ENCODE measurements at regions not wholly inside any gene's neighbourhood (a gene's known extent, or its start where the extent isn't known, plus 50 kb on each side); places are given as distances from the start of the nearest gene placed in this dataset.

DNA sequence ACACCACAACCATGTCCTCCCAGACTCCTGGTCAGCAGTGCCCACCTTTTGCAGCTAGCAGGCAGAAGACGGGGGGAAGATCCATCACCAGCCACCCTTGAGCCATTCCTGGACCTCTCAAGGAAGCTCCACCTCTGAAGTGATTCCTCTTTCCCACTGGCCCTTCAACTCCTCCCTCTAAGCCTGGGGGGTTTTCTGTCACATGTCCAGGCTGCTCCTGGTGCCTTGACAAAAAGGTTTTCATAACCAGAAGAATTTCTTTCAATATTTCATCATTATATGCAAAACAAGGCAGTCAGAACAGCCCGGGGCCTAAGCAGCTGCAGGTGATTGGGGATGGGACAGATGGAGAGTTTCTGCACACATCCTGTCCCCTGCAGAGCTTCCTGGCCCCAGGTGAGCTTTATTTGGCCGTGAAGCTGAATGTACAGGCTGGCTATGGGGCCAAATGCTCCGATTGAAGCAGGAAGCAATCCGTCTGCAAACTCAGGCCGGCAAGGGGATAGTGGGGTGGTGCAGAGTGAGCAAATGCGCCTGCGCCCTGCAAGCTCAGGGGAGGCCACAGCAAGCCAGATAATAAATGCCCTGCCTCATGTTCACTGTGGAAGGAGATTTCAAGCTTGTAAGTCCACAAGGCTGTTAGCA lies 173.5 kb downstream of the C5orf15 start:
- DNase-seq, result no peak

DNA sequence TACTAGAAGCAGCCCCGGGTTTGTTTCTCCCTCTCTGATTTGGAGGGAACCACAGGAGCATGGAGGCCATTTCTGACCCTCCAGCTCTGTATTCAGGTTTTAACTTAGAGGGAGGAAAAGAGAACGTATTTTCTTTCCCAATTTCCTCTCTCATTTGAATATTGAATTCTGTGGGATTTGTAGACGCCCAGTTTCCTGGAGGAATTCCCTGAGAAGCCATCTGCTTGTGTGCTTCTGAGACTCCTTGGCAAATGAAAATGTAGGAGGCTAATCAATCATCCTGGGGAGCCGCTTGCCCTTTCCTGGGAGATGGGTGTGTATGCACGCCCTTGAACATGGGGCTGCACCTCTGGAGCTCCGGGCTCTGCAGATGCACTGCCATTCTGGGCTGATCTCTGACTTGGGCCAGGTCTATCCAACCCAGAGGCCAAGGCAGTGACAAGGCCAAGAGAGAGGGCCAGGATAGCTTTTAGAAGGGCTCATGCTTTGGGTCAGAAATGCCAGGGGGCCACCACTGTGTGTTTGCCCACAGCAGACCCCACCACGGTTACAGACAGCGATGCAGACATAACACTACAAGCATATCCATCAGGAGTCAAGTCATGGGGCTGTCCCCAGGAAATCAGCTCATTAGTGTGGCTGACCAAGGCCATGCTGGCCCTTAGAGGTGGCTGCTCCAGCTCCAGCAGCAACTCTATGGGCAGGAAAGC lies 174.5 kb downstream of the C5orf15 start:
- DNase-seq, result no peak

DNA sequence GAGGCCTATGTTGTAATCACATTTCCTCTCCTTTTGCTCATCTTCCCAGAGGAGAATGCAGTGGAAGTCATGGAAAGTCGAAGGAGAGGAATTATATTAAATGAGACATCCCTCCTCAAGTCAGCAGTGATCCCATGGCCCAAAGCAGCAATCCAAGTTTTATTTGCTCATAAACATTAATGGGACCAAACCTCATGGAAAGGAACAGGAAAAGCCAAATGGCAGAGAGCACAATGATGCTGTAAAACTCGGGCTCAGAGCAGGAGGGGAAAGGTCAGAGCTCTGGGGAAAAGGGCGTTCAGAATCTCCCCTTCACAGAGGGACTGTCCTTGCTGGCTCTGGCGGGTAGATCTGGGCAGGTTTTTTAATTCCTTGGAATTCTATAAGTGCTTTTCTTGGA lies 175.8 kb downstream of the C5orf15 start:
- DNase-seq, result no peak

DNA sequence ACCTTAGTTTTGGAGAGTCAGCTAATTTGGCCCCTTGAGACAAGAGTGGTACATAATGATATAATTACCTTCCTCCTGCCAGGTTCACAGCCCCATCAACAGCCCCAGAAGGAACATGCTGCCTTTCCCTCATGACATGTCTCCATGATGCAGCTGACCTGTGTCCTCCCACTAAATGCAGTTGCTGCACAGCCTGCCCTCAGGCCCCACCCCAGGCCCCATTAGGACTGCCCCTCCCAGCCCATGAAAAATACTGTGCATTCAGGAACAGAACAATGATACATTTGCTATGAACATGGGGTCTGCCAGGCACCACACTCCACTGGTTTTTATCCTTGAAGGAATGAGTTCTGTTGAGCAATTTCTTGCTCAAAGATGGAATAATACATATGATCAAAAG lies 176.4 kb downstream of the C5orf15 start:
- no peak for DNase-seq

DNA sequence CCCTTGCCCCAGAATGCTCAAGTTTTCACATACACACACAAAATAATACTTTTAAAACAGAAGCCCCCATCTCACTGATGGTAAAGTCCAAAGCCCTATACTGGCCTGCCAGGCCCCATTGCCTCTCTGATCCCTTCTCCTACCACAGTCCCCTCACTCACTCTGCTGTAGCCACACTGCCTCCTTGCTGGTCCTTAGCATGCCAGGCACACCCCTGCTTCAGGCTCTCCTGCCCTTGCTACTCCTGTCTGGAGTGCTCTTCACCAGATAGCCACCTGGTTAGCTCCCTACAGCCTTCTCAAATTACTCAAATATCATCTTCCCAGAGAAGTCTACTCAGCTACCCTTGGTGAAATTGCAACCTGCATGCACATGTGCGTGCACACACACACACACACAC lies 177.5 kb downstream of the C5orf15 start:
- DNase-seq, result no peak

DNA sequence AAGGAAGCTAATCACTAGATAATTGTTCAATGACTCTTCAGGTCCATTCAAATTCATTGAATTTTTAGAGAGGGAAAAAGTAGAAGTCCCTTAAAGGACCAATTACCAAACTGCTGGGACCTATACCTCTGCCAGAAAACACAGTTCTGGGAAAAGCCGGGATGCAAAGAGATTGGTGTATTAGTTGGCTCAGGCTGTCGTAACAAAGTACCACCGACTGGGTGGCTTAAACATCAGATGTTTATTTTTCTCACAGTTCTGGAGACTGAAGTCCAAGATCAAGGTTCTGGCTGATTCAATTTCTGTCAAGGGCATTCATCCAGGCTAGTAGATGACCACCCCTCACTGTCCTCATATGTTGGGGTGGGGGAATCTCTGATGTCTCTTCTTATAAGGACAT lies 177.1 kb upstream of the FSTL4 start:
- no peak for DNase-seq

DNA sequence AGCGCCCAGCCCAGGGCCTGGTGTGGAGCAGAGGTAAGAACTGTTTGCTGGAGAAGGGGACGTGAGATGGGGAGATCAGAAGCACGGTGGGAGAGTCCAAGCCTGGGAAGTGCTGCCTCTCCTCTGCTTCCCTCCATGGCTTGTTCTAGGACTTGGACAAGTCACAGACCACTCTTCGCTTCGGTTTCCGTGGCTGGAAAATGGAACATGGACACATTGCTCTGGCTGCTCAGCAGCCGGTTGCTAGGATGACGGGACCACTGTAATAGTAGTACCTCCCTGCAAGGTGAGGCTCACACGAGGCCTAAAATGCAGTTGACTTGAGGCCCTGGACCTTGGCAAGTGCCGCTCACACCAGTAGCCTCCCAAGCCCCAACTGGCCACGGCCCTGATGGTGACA lies 175.8 kb upstream of the FSTL4 start:
- DNase-seq, result no peak

DNA sequence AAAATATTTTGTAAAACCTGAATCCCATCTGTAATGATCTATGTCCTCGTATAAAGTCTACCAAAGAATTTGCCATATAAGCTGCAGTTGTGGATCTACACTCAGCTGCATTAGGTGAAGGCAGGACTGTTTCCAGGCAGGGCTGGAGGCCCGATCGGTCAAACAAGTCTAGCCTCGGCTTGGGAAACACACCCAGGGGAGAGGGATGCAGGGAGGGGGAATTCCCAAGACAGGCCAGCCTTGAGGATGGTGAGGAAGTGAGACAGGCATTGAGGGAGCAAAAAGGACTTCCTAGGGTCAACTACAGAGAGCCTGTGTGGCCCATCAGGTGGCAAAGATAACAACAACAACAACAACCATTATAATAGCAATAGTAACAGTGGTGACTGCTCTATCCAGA lies 174.1 kb upstream of the FSTL4 start:
- no peak for DNase-seq

DNA sequence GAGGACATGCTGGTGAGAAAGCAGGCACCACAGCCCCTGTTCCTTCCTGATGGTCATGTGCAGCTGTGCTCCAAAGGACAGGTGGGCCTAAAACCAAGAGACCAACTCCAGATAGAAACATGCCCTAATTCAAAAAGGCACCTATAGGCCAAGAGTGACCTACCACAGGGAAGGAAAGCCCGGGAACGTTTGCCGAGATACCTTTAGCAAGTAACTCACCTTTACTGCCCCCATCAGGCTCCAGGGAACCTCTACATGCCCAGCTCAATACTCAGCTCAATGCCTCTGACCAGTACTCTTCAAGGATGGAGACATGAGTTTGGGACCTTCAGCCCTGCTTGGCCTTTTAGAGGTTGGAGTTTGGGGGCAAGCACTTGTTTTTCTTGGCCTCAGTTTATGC lies 172.8 kb upstream of the FSTL4 start:
- no peak for DNase-seq

DNA sequence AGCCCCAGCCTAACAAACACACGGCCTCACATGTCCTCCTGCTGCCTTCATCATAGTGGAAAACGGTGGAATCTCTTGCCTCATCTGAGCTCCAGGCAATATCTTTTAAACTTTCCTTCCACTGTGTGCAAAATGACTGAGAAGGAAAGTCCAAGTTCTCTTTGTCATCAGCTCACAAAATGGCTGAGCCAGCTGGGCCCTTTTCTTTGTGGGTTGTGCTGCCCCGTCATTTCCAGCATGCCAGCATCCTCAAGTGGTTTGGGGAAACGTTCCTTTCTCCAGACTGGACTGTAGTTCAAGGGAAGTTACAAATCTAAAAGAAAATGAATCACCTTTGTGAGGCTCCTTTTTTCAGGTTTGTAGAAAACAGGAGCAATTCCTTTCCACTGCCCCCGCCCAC lies 171.1 kb upstream of the FSTL4 start:
- no peak for DNase-seq

DNA sequence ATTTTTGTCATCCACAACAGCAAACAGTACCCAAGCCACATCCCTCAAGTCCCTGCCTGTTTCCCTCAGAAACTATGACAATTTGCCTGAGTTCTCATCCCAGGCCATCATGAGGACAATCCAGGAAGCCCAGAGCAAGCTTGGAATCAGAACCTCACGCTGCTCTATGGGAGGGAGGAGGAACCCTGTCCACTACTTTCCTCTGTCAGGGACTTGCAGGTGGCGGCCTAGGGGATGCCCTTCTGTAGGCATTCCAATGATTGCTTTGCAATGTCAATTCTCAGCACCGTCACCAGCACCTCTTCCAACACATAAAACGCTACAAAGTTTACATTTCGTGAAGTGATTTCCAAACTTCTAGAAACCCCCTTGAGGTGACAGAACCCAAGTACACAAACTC lies 170.4 kb upstream of the FSTL4 start:
- no peak for DNase-seq

DNA sequence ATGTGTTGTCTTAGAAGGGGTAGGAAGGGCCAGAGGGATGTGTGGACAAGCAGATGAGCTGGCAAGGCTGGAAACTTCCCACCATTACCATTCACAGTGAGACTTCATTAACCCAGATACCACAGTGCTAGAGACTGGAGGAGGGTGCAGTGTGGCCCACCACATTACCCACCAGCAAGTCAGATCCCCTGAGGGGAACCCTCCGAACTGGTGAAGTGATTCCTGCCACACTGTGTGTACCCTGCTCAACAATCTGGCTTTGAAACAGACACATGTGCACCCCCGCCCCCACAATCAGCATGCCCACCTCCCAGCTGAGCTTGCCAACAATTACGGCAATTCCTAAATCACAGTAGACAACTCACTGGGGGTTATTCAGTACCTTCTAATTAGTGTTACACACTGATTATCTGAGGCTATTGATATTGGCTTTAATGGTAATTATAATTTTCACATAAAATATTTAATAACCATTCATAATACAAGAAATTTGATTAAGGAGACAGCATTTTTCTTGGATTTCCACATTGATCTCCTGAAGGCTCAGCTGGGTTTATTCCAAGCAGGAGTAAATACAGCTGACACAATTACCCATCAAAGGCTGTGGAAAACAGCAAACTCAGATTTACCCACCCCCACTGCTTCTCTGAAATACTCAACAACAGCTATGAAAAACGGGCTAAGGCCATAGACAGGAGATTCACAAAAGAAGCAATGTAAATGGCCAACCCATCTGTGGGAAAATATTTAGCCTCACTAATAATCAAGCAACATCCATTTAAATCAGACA lies 169.3 kb upstream of the FSTL4 start:
- DNase-seq, result no peak

DNA sequence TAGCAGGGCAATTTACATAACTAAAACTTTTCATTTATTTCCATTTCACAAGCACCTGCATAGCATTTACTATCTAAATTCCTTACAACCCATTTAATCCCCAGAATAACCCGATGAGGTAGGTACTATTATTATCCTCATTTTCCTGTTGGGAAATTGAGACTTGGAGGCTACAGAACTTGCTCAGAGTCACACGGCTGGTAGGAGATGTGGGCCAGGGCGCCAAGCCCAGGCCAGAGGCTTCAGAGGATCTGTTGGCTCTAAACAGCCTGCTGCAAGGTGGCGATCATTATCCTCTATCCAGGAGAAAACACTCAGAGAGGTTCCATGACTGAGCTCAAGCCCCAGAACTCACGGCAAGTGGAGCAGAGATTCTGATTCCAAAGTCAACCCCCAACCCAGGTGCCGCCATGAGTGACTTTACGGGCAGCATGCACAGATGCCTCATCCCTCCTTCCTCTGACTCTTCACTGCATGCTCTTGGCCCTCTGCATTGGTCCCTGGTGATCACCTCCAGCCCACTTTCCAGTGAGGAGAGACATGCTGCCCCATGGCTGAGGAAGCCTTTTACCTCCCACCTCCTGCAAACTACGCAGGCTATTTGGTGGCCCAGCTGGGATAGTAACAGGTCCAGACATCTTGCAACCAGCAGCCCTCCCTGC lies 168.4 kb upstream of the FSTL4 start:
- DNase-seq, result no peak

DNA sequence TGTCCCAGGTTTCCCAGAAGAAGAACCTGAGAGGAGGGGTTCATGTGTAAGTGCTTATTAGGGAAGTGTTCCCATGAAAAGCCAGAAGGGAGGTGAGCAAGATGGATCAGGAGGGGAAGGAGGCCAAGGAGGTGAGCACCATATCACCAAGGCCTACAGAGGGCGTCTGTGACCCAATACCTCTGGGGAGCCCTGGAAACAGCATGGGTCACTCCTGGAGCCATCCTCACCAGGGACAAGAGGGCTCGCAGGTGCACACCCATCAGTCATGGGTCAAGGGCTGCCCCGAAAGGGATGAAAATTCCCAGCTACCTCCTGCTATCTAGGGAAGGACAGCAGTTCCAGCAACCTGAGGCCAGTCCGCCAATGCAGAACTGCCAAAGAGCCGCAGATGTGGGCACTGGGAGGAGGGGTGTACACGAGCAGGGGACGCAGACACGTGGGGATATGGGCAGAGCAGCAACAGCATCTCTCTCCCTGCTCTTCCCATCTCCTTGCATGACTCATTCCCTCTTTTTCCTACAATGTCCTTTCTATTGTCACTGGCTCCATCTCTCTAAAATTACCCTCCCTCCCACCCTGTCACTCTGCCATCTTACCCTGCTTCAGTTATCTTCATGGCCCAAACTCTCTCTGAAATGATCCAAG lies 167.6 kb upstream of the FSTL4 start:
- no peak for DNase-seq

DNA sequence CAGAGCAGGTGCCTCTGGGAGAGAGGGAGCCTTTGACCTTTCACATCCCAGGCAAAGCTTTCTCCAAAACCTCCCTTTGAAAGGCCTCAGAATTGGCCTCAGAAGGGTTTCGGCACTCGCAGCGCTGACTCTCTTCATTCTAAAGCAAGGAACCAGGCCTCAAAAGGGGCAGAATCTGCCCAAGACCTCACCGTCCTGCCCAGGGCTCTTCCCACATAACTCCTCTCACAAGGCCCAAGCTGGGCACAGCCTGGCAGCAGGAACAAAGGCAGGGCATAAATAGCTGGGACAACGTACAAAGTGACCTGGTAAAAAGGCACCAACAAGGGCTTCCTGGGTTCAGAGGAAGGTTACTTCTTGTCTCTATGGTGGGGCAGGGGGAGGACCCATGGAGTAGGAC lies 166.3 kb upstream of the FSTL4 start:
- no peak for DNase-seq

DNA sequence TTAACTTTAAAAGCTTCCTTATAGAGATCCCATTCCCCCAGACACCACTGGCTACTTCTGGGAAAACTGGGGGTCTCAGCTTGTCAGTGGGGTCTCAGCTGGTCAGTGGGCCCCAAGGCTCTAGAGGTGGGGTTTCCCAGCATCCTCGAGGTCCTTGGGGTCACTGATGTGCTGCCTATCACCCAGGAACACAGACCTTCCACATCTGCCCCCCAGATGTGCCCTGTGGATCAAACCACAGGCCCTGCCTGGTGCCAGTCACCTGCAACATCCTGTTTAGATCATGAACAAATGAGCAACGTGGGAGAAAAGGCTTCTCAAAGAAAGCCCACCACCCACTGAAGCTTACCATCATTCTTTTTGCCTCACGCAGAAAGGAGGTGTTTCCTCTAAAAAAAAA lies 165.6 kb upstream of the FSTL4 start:
- no peak for DNase-seq

DNA sequence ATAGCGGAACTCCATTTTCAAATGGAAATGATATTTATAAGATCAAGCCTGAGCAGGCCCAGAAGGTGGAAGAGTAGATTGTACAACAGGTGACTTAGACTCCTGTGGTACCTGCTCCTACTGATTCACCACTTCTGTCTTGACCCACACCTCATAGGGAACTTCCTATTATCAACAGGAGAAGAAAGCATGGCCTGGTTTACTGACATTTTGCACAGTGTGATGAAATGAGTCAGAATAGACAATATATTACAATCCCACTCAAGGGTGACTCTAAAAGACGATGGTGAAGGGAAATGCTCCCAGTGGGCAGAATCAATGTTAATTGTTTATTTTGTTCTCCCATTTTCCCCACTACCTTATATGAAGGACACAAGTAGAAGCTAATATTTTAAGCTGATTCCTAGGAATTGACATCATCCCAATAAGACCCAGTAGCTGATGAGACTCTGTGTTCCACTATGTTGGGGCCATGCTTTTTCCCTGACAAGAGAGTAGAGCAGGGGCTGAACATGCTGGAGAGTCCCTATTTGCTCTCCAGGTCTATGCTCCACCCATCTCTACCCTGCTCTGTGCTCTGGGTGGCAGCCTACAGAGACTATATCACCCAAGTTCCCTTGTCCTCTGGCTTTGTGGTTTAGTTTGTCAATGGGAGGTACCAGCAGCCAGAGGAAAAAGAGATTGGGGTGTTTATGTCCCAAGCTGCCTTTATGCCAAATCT lies 163.4 kb upstream of the FSTL4 start:
- no peak for DNase-seq

DNA sequence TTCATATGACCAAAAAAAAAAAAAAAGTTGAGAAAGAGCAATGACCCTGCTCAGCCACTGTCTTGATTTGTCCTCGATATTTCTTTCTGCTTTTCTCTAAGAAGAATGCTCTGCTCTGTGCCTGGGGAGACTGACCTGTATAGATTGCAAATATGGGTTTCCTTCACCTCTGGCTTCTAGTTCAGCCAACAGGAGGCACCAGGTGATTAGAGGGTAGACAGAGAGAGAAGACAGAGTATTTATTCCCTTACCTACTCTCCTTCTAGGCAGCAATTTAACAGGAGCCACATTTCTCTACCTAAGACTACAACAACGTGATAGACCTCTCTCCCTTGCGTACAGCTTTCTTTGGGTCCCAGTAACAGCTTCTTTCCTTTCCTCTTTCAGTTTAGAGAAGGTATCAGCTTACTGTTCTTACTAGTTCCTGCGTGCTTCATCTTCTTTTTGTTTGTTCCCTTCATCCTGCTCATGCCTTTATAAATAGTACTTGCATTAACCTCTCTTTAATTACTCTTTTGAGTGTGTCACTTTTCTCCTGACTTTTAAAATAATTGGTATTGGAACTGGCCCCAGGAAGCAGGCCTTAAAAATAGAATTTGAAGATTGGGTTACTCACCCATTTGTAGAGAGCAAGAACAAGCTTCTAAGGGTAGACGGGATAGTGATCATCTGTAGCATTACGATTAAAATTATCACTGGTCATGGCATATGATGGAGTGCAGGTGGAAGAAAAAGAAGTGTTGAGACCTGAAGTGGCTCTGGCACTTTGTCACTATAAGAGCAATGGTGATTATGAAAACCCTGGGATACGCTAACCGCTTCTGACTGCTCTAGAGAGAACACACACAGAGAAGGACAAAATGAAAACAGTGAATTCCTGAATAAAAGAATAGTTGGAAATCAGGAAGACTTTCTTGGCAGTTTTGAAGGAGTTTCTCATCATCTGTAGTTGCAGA lies 161.2 kb upstream of the FSTL4 start:
- DNase-seq, result no peak

DNA sequence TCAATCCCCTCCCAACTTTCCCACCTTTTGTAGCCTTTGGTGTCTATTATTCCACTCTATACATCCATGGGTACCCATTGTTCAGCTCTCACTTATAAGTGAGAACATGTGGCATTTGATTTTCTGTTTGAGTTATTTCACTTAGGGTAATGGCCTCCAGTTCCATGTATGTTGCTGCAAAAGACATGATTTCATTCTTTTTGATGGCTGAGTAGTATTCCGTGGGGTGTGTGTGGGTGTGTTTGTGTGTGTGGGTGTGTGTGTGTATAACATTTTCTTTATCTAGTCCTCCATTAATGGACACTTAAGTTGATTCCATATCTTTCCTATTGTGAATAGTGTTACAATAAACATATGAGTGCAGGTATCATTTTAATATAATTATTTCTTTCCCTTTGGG lies 157.5 kb upstream of the FSTL4 start:
- no peak for DNase-seq

DNA sequence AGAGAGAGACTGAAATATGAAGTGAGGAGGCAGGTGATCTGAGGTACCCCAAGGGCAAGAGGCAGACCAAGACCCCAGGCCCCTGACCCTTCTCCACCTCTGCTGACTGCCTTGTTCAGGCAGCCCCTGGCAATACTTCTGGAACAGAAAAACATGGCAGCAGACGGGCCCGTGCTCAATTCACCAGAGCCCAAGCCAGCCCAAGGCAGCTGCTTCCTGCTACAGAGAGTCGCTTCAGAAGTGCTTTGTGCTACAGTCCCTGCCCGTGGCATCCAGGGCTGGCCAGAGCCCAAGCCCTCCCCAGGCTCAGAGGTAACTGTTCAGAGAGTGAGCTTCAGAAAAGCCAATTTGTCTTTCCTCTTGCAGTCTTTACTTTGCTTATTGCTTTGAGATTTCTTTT lies 151.4 kb upstream of the FSTL4 start:
- DNase-seq, result no peak

DNA sequence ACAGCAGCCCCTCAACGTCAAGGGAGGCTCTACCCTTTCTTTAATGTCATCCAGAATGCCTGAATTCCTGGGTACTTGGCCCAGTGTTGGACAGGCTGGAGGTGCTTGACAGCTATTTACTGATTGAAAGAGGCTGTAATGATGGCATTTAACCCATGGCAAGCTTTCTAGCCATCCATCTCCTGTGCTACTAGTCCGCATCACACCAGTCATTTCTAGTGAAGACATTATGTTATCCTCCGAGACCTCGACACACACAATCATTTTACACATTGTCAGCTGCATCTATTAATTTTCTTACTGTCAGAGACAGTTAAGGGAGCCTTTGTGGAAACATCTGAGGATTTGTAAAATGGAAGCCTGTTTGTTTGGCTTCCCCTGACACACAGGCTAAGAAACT lies 149.3 kb upstream of the FSTL4 start:
- no peak for DNase-seq
